ENCODE measurements at regions not wholly inside any gene's neighbourhood (a gene's known extent, or its start where the extent isn't known, plus 50 kb on each side); places are given as distances from the start of the nearest gene placed in this dataset.

DNA sequence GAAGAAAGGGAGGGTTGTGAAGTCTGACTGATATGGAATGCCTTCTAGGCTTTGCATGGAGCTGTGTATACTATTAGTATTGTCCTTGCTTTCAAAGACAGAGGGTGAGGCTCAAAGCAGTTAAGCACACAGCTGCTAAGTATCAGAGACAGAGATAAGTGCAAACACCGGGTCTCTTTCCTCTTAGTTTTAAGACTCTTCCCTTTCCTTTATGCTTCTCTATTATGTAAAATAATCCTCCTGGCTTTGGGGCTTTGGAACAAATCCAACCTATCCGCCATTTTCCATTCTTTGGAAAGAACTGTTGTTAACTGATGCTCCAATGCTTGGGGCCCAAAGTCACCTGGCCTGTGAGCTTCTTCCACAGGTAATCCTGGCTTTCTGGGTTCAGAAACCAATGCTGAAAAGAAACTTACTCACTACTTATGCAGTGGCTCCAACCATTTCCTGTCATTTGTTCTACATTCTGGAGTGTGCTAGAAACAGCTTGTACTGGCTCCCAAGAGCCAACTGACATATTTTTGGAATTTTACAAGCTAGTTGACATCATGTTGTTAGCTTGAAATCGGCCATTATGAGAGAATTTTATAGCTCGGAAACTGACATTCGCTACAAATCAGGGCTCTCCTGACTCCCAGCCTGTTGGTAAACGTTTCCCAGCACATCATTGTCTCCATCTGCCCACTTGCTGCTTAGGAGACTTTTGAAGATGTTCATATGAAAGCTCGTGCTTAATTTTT is 67.5 kb downstream of the DNTTIP2 start:
- H3K27me3 Mint-ChIP-seq = no peaks in the 10 kb centered on the region
- intact Hi-C loops (cut with micrococcal nuclease) = no loop called here

DNA sequence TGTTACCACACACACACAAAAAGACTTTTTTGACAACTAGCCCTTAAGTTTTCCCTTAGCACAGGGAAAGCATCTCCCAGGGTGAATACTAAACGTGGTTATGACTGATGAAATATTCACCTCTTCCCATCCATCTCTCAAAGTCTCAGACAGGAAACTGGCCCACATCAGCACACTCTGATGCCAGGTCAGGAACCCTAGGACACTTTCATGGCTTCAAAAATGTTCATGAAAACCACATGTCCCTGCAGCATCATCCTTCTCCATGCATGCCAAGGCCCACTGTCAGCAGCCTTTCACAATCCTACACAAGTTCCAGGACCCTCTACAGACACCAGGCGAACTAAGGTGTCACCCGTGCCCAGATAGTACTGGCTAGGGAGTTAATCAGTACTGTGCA is 68.7 kb downstream of the DNTTIP2 start:
- H3K4me1 Mint-ChIP-seq = no peaks in the 10 kb centered on the region
- peaks cover 14% of the 10 kb centered on the region for H3K9me3 Mint-ChIP-seq
- peaks cover 5% of the 10 kb centered on the region for H3K36me3 Mint-ChIP-seq (ENCODE audit: low read depth)
- no peaks in the 10 kb centered on the region for H3K27me3 Mint-ChIP-seq
- TF ChIP-seq, protein P1, sequence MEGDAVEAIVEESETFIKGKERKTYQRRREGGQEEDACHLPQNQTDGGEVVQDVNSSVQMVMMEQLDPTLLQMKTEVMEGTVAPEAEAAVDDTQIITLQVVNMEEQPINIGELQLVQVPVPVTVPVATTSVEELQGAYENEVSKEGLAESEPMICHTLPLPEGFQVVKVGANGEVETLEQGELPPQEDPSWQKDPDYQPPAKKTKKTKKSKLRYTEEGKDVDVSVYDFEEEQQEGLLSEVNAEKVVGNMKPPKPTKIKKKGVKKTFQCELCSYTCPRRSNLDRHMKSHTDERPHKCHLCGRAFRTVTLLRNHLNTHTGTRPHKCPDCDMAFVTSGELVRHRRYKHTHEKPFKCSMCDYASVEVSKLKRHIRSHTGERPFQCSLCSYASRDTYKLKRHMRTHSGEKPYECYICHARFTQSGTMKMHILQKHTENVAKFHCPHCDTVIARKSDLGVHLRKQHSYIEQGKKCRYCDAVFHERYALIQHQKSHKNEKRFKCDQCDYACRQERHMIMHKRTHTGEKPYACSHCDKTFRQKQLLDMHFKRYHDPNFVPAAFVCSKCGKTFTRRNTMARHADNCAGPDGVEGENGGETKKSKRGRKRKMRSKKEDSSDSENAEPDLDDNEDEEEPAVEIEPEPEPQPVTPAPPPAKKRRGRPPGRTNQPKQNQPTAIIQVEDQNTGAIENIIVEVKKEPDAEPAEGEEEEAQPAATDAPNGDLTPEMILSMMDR (IDR thresholded peaks at IDR 0.05) = no peak
- DNase-seq = no peak
- CTCF ChIA-PET = interaction anchor here (13.4 kb wide), 1 partner anchor 181 kb away, joined by 458 read pairs; no protein-coding TSS in a partner anchor
- H3K4me3 Mint-ChIP-seq = no peak overlapping the region
- no peak for ATAC-seq (ENCODE audit: low read depth)
- intact Hi-C loops (cut with micrococcal nuclease) = no loop called here
- POLR2A ChIA-PET = no interaction called here
- no peak overlapping the region for H3K27ac Mint-ChIP-seq

More for the DNA sequence above, 67.5 kb downstream of the DNTTIP2 start:
- ATAC-seq (ENCODE audit: low read depth) (no peak), DNase-seq (no peak)
- Mint-ChIP-seq H3K27ac (no peak overlapping the region), H3K9me3 (peaks cover 12% of the 10 kb centered on the region), H3K4me1 (no peaks in the 10 kb centered on the region), H3K36me3 (ENCODE audit: low read depth) (peaks cover 5% of the 10 kb centered on the region), H3K4me3 (no peak overlapping the region)
- CTCF ChIA-PET = interaction anchor here (1.1 to 13.4 kb wide), 6 partner anchors 35 to 204 kb away, joined by 5 to 458 read pairs (median 18); partner anchors contain the start of gene BCAR3
- POLR2A ChIA-PET = interaction anchor here (0.7 to 1.3 kb wide), 3 partner anchors 61 to 169 kb away, joined by 3 to 4 read pairs (median 3); no protein-coding TSS in a partner anchor
- TF ChIP-seq, protein P1 (IDR thresholded peaks at IDR 0.05) = no peak

DNA sequence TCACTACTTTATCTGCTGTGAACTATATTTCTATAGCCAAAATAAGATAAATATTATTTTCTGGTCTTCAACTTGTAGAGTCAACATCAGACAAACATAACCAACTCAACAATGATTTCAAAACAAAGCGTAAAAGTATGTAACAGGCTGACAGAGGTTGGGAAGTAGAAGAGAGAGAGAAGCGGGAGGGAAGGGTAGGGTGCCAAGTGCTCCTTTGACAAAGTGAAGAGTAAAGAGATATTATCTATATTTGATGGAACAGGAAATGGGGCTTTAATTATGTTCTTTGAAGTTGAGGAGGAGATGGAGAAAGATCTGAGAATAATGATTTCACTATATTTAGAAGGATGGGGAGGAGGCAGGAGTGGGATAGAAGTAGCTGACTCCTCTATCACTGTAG is 70.1 kb downstream of the DNTTIP2 start:
- Mint-ChIP-seq H3K36me3 (ENCODE audit: low read depth) (peaks cover 5% of the 10 kb centered on the region), H3K4me3 (no peak overlapping the region), H3K27ac (no peak overlapping the region), H3K4me1 (no peaks in the 10 kb centered on the region), H3K9me3 (peaks cover 14% of the 10 kb centered on the region), H3K27me3 (no peaks in the 10 kb centered on the region)
- intact Hi-C loops (cut with micrococcal nuclease) = no loop called here
- TF ChIP-seq, protein P1 (IDR thresholded peaks at IDR 0.05) = no peak
- no peak for ATAC-seq (ENCODE audit: low read depth)
- no peak for DNase-seq
- ChIA-PET CTCF (interaction anchor here (13.4 kb wide), 1 partner anchor 179 kb away, joined by 458 read pairs; no protein-coding TSS in a partner anchor), POLR2A (interaction anchor here (0.7 kb wide), 1 partner anchor 554 kb away, joined by 3 read pairs; no protein-coding TSS in a partner anchor)

DNA sequence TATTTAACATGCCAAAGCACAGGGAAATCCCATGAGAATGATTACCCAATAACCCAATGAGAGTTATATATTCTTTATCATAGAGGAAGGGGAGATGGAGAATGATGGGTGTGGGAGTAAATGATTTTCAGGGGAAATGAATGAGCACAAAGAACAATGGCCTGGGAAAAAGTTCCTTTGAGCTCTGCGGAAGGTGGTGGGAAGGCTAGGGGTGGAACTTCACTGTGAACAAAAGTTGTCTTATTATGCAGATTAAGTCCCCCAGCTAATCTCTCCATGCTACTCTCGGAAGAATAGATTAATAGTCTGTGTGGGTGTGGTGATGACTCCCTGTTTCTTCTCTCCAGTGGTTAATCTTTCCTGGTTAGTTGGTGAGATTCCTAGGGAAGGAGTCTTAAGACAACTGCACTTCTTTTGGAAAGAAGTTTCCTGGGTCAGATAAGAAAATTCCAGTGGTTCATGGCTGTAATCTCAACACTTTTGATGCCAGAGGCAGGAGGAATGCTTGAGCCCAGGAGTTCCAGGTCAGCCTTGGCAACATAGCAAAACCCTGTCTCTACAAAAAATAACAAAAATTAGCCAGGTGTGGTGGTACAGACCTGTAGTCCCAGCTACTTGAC is 71.6 kb downstream of the DNTTIP2 start:
- Mint-ChIP-seq H3K36me3 (ENCODE audit: low read depth) (peaks cover 5% of the 10 kb centered on the region), H3K4me3 (no peak overlapping the region), H3K27ac (no peak overlapping the region), H3K4me1 (no peaks in the 10 kb centered on the region), H3K27me3 (no peaks in the 10 kb centered on the region), H3K9me3 (peaks cover 14% of the 10 kb centered on the region)
- ChIA-PET CTCF (interaction anchor here (1.5 kb wide), 1 partner anchor 178 kb away, joined by 3 read pairs; no protein-coding TSS in a partner anchor), POLR2A (no interaction called here)
- TF ChIP-seq, protein P1 (IDR thresholded peaks at IDR 0.05) = no peak
- intact Hi-C loops (cut with micrococcal nuclease) = no loop called here
- ATAC-seq (ENCODE audit: low read depth) (no peak), DNase-seq (no peak)

DNA sequence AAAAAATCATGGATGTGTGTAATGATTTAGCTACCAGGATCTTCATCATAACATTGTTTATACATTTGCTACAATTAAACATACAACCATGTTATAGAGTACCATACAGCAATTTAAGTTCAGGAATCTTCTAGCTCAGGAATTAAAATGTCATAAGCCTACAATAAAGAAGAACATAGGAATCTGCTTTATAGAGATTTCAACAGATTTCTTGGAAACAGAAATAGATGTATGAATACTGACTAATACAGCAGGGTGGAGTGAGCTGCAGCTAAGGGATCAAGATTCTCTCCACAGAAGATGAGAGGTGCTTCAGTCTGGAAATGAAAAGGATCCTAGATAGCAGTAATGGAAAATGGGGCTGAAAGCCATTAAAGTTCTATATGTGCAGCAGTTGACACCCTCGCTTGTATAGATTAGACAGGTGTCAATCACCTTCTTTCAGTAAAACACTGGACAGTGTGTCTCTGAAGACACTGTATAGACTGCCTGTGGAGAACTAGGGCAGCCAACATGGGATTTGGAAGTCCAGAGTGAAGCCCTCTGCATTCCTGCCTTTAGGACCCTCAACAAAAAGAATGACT is 73.9 kb downstream of the DNTTIP2 start:
- Mint-ChIP-seq H3K27me3 (no peaks in the 10 kb centered on the region), H3K27ac (no peak overlapping the region), H3K4me3 (no peak overlapping the region), H3K36me3 (ENCODE audit: low read depth) (peaks cover 5% of the 10 kb centered on the region), H3K4me1 (no peaks in the 10 kb centered on the region), H3K9me3 (peaks cover 14% of the 10 kb centered on the region)
- CTCF ChIA-PET = no interaction called here
- TF ChIP-seq, protein P1 (IDR thresholded peaks at IDR 0.05) = no peak
- ATAC-seq (ENCODE audit: low read depth) (no peak), DNase-seq (no peak)
- intact Hi-C loops (cut with micrococcal nuclease) = no loop called here
- POLR2A ChIA-PET = no interaction called here

Data from activated B cell treated with CpG ODN at 0.5 μM for 24 hours (primary cell).